NCI-H345 treated with DMSO at 0.1 percent for 48 hours (cell line): ENCODE measurements at regions not wholly inside any gene's neighbourhood (a gene's known extent, or its start where the extent isn't known, plus 50 kb on each side); places are given as distances from the start of the nearest gene placed in this dataset.

Source experiments
- DNase-seq: peaks from one replicate; lab custom pipeline; 2025; ENCODE audit not compliant: unreplicated experiment; lab: John Stamatoyannopoulos, UW

DNA sequence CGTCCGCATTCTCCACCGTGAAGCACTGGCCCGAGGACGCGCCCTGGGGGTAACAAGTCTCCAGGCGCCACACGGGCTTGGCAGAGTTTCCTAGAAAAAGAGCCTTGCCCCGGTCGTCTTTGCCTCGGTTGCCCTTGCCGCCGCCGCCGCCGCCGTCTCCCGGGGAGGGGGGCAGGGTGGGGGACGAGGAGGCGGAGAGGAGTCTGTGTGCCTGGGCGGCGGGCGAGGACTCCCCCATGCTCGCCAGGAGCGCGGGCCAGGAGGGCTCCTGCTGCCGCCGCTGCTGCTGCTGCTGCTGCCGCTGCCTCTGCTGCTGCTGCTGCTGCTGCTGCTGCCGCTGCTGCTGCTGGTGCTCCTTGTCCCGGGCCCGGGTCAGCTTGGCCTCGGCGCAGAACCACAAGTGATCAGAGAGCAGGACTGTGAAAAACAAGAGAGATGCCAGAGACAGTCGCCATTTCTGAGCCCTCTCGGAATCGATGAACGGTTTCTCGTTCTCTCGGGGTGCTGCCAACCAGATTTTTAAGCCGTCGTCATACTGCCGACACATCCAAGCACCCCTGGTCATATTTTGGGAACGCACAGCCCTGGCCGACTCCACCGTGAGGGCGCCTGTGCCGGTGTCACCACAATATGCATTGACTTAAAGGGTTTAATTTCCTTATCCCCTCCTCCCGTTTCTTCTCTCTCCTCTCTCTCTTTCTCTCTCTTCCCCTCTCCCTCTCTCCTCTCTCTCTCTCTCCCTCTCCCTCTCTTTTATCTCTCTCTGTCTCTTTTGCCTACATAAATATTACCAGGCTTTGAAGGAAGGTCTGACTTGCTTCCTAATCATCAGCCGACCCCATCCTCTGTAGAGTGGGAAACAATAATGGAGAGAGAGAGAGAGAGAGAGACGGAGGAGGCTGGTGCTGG, 349.1 kb downstream of the LIG4 start:
- DNase-seq = peak; percentile 69

DNA sequence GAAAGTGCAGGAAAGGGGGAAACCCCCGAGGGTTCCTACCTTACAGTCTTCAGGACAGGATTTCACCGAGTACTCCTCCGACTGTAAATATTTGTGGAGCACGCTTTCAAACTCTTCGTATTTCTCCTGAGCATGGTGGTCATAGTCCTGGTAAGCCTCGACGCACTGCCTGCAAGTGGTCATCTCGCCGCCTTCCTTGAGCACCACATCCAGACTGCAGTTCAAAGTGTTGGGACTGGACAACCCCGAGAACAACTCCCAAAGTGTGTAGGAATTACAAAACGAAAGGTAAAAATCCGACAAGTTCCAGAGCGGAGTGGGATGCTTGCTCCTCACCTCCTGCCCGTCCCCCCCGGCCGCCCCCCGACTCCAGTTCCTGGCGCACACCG, 349.7 kb downstream of the LIG4 start:
- DNase-seq = peak; percentile 57

DNA sequence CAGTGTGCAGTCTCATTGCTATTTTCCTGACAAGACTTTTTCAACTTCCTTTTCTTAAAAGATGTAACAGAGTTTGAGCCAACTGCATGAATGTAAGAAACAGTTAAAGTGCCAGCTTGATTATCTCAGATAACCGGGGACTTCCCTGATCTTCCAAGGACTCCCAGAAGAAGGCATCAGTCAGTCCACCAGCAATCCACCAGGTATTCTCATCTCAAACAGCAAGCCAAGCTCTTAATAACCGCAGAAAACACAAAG, 350.1 kb downstream of the LIG4 start:
- DNase-seq = no peak

DNA sequence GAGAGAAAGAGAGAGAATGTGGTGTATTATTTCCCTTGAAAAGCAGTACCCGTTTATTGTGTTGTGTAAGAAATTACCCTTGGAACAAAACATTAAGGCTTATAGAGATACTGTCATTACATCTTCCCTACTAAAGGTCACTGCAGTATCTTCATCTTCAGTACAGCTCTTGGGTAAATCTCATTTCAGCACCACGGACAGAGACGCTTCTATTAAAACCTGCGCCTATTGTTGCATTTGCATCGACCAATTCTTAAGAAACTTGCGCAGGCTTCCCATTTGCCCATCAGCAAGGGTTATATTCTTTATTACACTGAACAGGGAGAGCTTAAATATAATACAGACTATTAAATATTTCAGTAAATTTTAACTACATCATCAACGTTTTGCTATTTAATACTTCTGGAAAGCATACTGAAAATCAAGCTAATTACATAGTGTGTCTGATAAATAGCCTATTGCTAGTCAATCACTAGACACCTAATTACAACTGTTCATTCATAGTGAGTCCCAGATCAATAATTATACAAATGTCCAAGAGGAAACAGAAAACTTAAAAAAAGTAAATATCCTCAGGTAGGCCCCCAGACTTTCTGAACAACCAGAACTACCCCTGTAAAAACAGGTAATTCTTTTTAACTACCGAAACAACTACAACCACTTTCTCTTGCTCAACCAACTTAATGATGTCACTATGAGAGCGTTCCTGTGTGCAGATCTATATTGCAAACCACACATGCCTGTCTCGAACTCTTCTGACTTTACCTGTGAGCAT, 350.6 kb downstream of the LIG4 start:
- DNase-seq = peak; percentile 69

DNA sequence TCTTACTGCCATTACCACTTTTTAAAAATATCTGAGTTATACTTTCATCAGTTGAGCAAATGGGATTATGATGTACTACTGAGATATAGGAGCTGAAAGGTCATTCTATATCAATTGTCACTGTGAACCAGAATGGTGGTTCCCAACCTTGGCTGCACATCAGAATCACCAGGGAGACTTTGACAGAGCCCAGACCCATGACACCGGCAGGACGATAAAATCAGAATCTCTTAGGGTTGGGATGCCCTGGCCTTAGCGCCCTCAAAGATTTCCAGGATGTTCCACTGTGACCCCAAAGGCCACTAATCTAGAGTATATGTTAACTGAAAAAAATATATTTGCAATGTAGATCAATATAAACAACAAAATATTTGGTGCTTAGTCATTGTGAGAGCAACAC, 355.1 kb downstream of the LIG4 start:
- no peak for DNase-seq

DNA sequence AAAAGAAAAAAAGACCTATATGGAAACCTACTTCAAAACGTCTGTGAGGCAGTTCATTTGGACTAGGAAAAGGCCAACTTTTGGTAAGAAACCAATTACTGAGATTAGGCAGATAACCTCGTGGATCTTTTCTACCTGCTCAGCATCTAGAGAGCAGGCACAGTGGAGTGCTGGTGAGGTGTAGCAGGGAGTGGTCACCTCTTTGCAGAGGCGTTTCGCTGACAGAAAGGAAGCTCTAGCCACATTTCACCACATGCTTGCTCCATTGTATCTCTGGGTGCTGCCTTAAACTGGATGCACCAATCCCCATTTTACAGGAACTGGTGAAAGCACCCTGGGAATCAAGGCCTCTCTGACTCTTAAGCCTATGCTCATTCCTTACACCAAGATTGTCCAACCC, 360.5 kb downstream of the LIG4 start:
- no peak for DNase-seq

DNA sequence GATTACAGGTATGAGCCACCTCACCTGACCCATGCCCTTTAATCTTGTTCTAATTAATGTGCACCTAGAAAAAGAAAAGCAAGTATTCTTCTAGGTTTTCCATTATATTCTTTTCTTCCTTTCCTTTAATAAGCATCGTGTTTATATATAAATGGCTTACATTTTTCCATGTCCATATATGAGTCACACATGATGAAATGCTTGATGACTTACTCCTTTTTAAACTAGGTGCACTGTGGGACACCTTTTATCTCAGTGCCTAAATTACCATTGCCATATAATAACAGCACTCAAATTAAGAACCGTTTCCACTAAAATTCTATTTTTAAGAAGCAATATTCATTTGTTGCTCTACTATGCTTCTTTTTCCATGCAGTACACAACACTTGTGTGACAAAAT, 363.3 kb downstream of the LIG4 start:
- DNase-seq = no peak

DNA sequence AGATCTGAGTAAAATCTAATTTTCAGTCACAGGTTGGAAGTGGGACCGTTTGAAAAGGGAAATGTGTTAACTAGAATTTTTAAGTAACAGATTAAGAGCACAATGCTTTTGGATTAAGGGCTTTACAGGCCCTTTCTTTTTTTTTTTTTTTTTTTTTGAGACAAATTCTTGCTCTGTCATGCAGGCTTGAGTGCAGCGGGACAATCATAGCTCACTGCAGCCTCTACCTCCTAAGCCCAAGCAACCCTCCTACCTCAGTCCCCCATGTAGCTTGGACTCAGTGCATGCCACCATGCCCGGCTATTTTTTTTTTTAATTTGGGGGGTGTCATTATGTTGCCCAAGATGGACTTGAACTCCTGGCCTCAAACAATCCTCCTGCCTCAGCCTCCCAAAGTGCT, 363.7 kb downstream of the LIG4 start:
- DNase-seq = no peak

DNA sequence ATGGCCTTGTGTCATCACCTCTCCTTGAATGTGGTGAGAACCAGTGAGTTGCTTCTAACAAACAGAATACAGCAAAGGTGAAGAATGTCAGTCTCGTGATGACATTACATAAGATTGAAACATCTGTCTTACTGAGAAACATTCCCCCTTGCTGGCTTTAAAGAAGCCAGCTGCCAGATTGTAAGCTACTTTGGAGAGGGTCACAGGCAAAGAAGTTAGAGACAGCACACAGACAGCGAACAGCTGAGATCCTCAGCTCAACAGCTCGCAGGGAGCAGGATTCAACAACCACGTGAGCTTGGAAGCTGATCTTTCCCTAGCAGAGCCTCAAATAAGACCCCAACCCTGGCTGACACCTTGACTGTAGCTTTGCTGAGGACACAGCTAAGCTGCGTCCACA, 367.9 kb downstream of the LIG4 start:
- no peak for DNase-seq

DNA sequence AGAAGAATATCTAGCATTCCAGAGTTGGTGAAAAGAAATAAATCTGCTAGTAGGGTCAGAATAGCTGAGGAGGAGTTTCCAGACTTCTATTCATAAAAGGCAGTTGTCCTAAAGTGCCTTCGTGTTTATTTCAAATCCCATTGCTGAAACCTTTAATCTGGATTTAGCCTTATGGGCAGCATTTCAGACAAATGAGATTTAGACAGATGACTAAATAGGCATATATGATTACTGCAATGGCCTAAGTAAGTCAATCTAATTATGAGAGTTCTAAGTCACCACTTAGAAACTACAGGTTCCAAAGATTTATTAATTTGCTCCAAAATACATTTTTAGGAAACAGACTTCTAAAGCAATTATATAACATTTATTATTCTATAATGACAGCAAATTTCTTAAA, 368.7 kb downstream of the LIG4 start:
- DNase-seq = no peak

DNA sequence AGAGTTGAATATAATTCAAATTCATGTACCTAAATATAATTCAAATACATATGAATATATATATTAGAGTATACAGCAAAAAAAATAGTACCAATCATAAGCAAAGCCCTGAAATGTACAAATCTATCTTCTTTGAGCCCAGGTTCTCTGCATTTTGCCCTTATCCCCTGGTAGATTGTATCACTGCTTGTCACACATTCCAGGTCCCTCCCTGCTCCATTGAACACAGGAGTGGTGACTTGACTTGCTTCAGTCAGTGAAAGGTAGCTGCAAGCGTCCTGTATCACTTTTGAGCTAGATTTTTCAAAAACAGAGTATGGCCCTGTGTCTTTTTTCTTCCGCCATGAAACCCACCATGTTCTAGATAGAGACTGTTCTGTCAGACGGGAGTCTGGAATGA, 369.4 kb downstream of the LIG4 start:
- no peak for DNase-seq

DNA sequence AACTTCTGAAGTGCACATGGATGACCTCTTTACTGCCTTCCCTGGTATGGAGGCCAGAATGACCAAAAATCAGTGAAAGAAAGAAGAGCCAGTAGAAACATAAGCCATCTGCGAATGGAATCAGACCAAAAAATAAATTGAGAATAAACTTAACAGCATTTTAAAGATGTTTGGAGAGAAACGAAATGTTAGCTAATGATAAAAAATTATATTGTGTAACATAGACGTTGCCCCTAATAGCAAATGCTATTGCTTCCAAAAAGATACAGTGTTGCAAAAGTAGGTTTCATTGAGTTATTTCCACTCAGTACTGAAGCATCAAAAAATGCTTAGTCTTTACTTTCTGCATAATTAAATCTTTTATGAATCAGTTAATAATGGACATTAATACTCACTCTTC, 371.7 kb downstream of the LIG4 start:
- no peak for DNase-seq

DNA sequence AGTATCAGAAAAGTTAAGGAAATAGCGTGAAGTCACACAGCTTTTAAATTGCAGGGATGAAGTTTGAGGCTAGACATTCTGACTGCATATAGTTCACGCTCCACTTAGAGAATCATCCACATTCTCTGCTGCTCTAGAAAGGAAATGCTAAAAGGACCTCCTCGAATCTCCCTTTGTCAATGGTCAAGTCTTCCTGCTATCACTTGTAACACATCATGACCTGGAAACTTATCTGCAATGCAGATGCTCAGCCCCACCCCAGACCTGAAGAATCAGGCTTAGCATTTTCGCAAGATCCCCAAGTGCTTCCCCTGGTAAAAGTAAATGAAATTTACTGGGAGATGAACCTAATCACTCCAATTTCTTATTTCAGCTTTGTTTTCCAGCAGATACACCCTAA, 372.1 kb downstream of the LIG4 start:
- no peak for DNase-seq

DNA sequence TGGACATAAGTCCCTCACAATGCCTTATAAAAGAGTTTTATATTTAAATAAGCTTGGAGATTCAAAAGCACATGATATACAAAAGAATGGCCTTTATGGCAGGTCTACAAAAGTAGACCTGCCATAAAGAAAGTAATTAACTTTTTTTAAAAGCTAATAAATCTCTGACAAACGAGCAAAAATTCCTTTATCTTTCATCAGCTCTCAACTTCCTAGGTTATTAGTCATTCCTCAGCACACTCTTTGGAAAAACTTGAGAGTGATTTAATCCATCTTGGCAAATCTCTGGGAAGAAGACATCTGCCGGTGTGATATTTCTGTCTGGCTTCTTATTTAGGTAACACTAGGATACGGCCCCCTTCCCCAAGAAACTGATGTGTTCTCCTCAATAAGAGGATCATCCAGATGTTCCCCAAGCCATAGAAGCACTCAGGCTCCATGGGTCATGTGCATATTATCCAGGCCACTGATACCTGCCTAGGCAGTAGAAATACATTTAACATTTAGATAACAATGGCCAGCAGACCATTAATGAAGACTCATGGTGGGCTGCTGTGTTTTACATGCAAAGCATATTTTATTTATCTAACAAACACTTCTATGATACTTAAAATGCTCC, 372.7 kb downstream of the LIG4 start:
- DNase-seq = no peak

DNA sequence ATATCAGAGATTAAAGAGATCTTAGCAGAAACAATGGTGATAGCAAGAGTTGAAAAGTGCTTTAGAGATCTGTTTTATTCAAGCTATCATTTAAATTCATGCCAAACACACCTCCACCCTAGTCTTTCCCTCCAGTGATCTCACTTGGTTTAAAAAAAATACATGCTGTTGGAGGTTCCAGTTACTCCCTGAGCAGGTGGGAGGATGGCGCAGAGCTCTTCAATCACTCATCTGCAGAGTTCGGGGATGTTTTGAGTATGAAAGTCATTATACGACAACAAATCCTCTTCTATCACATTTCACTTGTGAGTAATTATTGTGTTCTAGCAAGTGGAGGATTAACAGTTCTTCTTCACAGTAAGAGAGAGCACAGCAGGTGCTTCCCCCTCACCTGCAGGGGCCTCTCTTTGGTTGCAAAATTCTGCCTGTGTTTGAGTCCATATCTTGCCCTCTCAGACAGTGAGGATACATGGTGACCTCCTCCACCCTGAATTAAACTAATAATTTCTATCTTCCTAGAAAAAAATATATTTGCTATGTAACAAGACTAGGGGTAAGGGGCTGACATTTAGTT, 376.7 kb downstream of the LIG4 start:
- DNase-seq = peak; percentile 91

DNA sequence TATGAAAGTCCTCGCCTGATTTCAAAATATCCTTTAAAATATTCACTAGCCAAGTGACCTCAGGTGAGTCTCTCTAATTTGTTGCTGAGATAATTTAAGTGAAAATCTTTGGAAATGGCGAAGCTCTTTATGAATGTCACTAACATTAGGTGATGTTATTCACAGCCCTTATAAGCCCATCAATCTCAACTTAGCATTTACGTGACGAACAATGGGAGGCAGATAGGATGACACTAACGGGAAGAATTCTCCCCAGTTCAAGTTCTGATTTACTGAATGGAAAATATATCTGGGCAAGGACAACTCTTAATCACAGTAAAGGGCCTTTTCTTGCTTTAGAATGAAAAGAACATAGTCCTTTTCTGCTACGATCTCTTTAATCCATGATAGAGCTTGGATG, 378.7 kb downstream of the LIG4 start:
- no peak for DNase-seq

DNA sequence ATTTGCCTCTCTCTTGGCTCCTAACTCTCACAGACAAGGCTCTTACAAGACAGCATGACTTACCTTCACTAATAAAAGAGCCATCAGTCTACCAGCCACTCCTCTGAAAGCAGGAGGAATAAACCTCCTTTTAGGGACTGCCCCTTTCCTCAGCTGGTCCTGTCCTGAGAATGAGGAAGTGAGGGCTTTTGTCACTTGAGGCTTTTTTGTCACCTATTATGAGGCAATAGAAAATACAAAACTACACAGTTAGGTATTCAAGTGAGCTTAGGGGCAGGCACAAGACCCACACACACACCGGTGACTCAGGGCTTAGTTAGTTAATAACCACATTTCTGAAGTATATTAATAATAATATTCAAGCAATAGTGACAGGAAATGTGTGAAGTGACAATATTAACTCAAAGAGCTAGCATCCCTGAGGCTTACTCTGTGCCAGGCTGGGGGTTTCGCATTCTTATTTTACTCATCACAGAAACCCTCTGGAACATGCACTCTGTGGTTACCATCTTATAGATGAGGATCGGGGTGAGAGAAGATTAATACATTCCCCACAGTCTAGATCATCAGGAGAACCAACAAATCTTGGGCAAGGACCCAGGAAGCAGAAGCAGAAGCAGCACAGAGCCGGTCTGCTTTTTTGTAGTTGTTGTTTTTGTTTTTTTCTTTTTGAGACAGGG, 379.9 kb downstream of the LIG4 start:
- DNase-seq = no peak

DNA sequence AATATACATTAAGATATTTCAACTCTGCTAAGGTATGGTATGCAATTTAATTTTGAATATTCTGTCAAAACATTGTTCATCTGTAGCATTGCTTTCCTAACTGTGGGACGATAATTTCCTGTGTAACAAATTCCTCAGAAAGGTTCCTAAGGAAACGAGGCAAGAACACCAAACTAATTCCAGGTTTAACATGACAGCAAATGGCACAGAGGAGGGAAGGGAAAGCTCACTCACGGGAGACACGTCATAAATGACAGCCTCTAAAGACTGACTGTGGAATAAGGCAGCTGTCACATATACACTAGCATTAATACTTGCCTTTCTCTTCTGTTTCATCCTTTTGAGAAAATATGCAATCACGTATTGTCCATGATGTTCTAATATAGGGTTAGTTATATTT, 380.6 kb downstream of the LIG4 start:
- DNase-seq = no peak

DNA sequence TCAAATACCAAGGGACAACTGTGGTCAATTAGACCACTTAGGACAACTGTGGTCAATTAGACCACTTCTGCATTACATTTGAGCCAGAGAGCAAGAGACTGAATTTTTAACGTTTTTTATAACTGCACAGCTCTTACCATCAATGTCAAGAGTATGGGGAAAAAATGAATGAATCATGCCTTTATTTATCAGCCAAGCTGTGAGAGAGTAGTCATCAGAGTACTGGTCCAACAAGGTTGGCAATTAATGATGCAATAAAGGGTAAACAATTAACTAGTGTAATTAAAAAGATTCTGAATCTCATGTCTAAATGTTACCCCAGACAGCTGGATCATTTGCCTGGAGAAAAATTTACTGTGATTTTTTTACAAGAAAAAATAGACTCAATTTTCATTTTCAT, 381.1 kb downstream of the LIG4 start:
- DNase-seq = no peak

DNA sequence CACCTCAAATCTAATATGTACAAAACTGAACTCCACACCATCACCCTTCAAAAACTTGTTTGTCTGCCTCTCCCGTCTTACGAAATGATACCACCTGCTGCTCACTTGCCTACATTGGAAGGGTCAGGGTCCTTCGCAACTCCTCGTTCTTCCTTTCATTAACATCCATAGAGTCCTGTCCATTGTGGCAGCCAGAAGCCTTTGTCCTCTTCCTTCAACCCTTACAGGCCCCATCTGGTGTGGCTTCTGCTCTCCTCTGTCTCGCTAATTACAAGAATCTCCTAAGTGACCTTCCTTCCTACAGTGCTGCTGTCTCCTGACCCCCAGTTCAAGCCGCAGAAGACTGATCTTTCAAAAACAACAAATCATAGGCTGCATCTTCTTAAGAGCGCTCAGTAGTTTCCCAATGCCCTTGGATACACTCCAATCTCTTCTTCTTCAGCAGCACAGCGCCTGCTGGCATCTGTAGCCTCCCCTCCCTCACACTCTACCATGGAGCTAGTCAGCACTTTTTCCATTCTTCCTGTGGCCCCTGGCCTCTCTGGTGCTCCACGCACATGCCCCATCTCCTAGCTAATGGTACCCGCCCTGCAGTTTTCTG, 382.7 kb downstream of the LIG4 start:
- no peak for DNase-seq

DNA sequence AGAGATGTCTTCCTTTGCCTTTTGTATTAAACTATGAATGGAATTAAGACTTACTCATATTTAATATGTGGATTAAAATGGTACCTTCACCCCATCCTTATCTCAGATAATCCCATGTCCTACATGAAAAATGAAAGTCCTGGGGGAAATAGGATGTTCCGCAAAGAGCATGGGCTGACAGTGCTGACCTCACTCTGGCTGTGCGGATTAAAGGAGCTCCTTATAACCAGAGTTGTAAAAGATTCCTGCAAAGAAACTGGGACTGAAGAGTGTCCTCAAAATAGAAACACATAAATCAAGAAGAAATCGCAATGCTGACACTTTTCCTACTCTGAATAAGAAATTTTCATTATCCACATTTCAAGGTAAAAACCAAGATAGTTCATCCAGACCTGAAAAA, 384.5 kb downstream of the LIG4 start:
- DNase-seq = no peak
